HCEC 1CT (cell line): ENCODE measurements at regions not wholly inside any gene's neighbourhood (a gene's known extent, or its start where the extent isn't known, plus 50 kb on each side); places are given as distances from the start of the nearest gene placed in this dataset.
"Not testable (repeated sequence)": the region's sequence is repeated elsewhere in the genome, so short reads cannot be mapped to it uniquely, and the experiment has no call there.

Experiments
- DNase-seq: peaks from one replicate; pipeline ENCODE4 v3.0.0-alpha.2; 2017

DNA sequence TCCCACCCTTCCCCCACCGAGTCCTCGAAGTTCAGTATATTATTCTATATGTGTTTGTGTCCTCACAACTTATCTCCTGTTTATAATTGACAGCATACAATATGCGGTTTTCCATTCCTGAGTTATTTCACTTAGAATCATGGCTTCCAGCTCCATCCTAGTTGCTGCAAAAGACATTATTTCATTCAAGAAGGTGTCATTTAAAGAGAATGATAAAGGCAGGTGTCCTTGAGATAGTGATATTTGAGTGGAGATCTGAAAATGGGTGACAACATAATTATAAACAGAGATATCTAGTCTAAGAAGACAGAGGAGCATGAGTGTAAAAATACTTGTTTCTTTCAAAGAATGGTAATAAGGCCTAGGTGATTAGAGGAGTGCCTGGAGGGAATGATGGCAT, 876.8 kb downstream of the SLC6A15 start:
- no peak for DNase-seq

DNA sequence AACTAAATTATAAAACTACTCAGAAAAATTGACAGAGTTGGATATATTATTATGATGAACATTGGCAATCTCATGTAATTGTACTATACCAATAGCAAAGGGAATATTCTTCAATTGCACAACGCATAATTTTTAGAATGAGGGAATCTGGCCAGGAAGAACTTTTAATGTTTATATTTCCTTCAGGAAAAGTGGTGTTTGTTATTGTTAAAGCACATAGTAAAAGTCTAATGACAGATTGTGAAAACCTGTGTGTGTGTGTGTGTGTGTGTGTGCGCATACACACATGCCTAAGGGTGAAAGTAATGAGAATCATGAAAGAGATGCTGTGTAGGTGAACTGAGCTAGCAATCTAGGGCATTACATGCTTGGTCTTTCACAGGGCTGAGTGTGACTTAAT, 877.7 kb downstream of the SLC6A15 start:
- DNase-seq = no peak

DNA sequence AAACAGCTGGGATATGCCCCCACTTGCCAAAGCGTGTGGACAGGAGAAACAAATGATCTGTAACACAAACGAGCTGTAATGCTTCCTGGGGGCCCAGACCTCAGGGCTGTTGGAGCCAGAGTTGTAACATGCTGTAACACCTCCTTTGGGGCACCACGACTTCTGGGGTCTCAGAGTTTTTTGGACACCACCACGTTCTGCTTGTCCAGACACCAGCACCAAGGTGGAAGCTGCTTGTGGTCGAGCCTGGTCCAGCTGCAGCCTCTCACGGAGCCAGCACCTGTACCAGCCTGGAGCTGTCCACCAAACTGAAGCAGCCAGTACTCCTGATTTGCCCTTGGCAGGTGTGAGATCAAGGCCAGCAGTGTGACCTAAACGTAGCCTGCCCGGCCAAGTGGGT, 879.4 kb downstream of the SLC6A15 start:
- no peak for DNase-seq

DNA sequence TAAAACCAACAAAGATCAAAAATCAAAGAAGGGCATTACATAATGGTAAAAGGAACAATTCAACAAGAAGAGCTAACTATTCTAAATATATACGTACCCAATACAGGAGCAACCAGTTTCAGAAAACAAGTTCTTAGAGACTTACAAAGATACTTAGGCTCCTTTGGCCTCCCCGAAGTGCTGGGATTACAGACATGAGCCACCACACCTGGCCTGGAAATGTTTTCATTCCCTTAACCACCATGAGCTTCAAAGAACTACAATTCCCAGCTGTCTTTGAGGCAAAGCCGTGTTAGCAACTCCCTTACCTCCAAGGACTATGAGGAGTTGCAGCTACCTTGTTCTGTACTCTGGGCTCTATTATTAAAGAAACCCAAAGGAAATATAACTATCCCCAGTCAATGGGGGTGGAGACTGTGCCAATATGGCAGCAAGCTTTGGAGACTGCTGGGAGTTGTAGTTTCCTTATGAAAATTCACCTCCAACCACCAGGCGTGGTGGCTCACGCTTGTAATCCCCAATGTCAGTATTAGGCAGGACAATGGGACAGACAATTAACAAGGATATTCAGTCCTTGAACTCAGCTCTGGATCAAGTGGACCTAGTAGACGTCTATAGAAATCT, 893.9 kb downstream of the SLC6A15 start:
- not testable (repeated sequence) for DNase-seq

DNA sequence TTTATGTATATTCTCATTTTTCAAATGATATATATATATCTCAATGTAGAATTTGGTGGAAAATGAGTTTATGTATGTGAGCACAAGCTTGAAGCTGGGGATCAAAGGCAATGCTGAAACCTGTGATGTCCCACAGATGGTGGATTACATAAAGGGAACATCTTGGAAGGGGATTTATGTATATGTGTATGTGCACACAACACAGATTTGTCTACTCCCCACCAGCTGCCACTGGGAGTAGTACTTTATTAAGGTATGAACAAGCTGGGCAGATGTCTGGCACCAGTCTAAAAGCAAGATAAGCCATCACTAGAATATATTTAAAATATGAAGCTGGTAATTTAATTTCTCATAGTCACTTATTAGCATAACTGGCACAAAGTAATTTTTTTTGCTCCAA, 895.6 kb downstream of the SLC6A15 start:
- DNase-seq = no peak

DNA sequence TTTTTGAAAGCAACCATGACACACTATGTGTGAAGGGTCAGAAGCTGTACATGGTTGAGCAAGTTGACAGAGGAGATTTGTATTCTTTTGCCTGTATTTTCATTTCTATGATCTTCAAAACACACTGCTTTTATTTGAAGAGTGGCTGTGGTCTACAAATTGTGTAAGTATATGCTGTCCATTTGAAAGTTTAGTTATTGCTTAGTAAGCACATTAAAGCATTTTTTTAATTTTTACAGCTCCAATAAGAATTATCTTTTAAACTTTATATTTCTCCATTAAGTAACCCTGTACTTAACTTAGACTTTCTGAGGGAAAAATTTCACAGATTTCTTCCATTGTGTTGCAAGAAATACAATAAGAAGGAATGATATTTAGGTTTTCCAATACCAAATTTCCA, 915.2 kb downstream of the SLC6A15 start:
- DNase-seq = no peak

DNA sequence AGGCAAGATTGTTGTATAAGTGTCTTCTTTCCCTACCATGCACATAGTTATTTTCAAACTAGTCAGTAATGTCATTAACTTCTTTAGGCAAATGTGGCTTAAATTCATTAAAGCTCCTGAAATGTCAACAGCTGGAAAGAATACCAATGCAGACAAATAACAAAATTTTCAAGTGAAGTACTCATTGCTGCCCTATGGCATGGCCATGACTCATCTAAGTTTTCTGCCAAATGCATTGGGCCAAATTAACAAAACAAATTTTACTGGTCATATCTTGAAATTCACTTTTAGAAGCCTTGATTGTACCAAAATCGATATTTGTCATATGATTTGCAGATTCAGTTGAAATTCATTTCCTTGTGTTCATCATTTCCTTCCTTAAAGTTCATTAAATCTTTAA, 915.9 kb downstream of the SLC6A15 start:
- no peak for DNase-seq

DNA sequence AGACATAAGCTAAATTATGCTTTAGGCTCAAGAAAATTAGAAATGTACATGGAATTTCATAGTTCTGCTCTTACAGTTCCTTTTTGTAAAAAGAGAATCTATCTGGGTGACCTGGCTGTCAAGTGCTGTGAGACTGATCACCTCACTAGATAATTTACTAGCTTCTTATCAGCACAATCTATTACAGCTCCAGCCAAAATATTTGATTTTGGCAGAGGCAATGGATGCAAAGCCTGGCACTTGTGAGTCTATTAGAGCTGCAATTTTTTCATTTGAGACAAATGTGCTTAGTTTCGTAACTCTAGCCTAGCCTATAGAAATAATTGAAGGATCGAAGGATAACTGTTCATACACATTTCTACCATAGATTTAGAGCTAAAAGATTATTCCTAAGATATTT, 927.5 kb downstream of the SLC6A15 start:
- DNase-seq = no peak

DNA sequence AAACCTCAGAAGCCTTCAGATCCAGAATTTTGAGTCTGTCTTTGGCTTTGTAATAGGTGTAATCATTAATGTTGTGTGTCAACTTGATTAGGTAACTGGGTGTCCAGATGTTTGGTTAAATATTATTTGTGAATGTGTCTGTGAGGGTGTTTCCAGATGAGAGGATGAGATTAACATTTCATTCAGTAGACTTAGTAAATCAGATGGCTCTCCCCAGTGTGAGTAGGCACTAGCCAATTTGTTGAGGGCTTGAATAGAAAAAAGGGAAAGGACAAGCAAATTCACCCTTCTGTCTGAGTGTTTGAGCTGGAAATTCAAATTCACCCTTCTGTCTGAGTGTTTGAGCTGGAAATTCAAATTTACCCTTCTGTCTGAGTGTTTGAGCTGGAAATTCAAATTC, 932.2 kb downstream of the SLC6A15 start:
- no peak for DNase-seq

DNA sequence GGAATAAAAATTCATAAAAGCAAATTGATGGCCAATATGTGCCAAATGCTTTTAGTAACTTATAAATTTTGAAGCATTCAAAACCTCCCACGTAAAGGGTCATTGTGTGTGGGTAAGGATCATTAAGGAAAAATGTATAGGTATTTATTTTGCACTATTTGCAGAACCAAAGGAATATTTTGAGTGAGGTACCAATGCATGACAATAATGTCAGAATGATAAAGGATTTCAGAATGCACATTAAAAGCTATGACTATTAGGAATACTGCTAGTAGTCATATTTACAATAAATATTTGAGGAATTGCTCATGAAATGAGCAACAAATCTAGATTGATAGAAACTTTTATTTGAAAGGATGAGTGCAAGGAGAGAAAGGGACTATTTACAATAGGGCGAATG, 932.8 kb downstream of the SLC6A15 start:
- peak; percentile 7 for DNase-seq

DNA sequence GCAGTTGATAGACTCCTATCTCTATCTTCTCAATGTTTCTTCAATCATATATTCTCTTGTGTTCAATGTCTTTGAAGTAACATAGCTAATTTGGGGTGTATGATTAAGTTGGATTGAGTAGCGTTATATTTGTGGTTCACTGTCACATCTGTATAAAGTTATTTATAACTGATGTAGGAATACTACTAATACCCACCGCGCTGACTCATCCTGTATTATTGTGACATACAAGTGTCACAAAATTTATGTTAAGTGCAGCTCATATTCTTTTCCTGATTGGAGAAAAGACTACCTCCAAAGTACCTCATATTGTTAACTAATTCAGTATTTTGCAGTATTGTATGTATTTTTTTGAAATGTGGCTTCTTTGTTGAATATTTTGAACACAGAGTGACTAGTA, 940.8 kb downstream of the SLC6A15 start:
- peak; percentile 5 for DNase-seq

DNA sequence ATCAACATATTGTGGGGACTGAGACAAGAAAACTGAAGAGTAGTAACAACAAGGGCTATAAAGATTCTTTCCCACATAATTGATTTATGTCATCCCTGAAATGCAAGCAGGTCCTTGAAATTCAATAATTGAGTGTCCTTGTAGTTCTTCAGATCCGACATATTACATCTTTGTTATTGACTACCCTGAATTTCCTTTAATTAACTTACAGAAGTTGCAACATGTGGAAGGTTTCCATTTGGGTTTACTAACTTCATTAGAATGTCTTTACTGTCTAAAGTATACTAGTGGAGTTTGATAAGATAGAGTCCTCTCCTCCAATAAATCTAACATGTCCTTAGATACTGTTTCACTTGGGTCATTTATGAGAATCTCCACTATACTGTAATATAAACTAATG, 951.8 kb downstream of the SLC6A15 start:
- no peak for DNase-seq

DNA sequence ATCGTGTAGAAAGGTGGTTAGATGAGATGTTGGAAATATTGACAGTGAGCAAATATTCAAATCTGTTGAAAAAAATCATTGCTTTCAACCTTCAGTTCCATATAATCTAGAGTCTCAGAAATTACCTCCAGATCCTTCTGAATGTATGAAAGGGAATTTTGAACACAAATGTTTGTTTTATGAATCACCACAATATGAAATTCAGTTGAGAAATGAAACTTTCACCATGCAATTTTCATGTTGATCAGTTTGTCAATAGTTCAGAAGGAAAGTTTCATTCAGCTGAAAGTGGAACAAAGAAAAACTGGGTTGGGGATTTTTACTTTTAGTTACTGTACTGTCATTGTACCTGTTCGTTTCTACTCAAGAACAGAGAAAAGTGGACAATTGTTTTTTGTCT, 953.6 kb downstream of the SLC6A15 start:
- DNase-seq = no peak

DNA sequence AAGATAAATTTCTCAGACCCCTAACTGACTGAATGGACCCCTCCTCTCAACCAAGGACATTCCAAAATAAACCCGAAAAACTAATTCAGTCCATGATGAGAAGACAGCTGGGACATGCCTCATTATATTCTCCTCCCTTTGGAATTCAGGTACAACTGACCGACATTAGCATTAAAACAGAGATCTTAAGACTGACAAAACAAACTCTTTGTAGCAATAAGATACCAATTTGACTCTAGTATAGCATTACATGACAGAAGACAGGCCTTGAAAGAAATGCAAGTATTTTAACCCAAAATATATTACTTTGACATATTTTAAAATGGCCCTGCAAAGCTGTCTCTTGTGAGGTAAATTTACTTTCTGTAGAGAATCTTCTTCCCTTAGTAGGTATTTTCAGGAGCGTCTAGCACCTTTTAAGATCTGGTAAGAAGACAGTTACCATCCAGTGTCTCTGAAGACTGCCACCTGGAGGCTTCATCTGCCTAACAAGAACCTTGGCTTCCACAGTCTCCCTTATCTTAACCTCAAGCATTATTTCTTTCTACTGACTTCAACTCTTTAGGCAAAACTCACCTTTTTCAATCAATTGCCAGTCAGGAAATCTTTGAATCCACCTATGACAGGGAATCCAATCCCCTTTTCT, 957.5 kb downstream of the SLC6A15 start:
- DNase-seq = no peak

DNA sequence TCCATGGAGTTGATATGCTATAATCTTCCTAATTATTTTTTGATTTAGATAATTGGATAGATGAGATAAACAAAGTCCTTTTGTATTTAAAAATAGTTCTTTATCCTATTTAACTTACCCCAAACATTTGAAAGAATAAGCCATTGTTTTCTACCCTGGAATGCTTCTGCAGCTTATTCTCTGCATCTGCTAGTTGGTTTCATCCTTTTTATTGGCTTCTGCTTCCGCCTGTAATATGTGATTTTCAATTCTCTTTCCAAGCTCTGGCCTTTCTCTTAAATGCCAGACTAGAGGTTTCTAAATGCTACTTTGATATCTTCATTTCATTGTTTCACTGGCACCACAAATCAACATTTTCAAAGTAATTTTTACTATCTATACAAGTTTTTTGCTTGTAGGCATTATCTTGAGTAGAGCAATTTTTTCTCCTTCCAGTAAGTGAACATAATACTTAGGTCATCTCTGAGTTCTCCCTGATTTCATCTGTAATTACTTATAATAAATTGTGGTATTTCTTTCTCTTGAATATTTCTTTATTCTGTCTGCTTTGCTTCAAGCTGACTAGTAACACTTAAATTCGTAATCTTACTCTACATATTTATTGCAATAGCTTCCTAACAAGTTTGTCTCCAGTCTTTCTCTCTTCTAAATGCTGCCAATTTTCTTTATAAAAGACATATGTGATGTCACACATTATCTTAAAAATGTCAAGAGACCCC, 958.4 kb downstream of the SLC6A15 start:
- DNase-seq = no peak

DNA sequence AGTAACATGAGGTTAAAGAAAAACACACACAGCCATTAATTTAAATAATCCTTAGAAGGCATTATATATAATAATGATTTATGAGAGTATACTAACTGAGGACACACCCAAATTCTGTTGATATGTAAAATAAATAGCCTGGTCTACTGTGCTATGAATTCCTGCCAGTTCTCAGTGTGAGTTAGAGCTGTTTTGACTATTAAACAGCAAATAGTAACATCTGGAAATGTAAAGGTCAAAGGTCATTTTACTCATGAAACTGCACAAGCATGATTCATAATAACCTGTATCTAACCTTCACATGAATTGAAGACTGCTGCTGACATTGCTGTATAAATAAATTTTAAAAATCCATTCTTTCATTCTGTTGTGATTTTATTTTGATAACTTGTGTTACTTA, 966.7 kb downstream of the SLC6A15 start:
- DNase-seq = peak; percentile 73

DNA sequence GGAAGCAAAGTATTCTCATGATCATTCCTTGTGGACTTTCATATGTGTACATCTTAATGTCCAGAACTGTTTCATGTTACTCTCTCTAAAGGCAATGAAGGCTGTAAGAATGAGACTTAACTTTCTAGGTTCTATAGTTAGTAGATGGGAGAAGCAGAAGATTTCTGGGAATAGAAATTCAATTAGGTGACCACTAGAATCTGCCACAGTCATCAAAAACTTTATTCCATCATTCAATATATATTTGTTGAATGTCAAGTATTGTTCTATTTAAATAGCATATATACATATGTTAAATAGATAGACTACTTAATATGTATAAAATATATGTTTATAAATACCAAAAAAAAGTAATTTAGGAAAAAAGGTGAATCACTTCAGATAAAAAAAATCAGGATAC, 972.9 kb downstream of the SLC6A15 start:
- no peak for DNase-seq

DNA sequence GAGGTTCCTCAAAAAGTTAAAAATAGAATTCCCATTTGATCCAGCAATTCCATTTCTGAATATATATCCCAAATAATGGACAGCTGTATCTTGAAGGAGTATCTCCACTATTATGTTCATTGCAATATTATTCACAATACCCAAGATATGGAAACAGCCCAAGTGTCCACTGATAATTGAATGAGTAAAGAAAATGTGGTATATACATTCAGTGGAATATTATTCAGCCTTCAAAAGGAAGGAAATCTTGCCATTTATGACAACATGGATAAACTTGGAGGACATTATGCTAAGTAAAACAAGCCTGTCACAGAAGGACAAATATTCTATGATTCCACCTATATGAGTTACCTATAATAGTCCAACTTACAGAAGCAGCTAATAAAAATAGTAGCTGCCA, 979.0 kb downstream of the SLC6A15 start:
- DNase-seq = no peak

DNA sequence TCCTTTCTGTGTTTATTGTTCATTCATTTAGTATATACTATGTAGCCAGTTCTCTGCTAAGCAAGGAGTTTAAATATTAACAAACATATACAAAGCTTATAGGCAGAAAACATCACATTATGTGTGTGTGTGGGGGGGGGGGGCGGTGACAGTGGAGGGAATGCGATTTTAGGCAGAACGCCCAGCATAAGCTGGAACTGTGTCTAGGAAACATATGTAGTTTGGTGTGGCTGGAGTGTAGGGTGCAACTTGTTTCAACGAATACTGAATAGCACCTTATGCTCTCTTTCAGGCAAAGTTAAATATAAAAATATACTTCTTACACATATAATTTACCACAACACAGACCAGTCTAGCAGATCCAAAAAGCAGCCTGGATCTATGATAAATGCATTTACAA, 980.6 kb downstream of the SLC6A15 start:
- DNase-seq = no peak

DNA sequence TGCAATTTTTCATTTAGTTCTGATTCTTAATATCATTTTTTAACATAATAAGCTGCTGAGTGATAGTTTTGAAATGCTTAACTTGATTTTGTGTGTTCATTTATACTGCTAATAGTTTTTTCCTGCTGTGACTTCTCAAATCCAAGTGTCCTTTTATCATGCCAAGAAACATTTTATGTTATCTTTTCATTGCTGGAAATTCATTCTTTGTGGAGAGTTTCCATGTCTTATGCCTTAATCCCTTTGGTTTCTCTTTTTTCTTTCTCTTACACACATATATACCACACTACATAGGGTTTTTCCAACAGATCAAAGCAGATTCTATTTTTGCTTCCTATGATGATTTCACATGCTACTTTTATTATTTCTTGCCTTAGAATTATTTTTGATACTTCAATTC, 981.1 kb downstream of the SLC6A15 start:
- DNase-seq = no peak

DNA sequence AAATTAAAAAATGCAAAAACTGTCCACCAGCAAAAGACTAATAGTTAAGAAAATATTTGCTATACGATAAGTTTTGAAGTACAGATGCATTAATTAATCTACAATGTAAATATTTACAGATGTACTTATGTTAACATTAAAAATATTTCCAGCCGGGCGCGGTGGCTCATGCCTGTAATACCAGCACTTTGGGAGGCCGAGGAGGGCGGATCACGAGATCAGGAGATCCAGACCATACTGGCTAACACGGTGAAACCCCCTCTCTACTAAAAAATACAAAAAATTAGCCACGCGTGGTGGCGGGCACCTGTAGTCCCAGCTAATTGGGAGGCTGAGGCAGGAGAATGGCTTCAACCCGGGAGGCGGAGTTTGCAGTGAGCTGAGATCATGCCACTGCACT, 982.8 kb downstream of the SLC6A15 start:
- not testable (repeated sequence) for DNase-seq

DNA sequence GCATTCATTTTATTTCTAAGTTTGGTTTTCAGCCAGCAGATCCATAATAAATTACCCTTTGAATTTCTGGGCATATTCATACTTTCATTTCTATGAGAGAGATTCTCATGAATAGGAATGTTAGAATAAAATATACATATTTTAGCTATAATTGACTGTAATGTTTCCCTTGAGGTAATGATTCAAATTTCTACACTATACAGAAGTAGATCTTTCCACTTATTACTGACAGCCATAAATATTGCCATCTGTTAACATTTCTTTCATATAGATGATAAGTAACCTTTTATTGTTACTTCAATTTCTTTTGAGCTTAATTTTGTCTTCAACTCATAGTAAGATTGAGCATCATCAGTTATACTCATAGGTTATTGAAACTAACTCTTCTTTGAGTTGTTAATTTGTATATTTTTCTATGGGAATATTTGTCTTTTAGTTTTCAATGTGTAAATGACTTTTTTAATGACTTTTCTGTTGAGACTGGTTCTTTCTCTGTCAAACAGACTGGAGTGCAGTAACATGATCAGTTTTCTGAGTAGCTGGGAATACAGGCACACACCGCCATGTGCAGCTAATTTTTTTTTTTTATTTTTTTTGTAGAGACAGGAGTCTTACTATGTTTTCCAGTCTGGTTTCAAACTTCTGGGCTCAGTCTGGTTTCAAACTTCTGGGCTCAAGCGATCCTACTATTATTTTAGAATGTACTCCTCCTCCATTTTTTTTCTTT, 991.6 kb downstream of the SLC6A15 start:
- DNase-seq = no peak

DNA sequence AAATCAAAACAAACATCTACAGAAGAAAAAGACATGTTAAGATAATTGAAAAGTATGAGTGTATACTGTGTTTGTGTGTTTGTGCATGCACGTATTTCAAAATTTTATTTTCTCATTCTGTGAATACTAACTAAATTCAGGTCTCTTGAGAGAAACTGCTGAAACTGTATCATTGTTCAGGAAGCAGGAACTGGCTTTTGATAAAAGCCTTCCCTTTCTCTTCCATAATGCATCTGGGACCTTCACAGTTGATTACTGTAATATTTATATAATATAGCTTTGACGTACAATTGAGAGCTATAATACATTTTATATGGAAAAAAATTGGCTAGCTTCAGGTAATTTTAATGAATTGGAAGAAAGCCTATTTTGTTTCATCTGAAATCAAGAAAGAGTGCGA, 993.5 kb downstream of the SLC6A15 start:
- no peak for DNase-seq

DNA sequence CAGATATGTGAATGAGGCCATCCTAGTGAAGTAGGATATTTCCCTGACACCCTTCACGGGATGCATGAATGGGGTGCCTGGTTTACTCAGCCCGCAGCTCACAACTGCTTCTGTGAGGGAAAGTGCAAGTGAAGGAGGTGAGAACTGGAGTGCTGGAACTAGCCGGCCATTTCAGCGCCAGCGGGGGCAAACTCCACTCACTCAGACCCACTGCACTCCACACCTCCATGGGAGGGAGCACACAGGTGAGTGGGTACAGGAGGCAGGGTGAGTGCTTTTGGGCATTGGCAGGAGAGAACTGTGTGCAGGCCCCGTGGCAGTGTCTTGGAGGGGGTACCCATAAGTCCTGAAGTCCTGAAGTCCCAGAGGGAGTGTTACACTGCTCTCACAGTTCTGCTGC, 1008.4 kb downstream of the SLC6A15 start:
- DNase-seq = no peak
